HCT116 (cell line): ENCODE measurements at regions not wholly inside any gene's neighbourhood (a gene's known extent, or its start where the extent isn't known, plus 50 kb on each side); places are given as distances from the start of the nearest gene placed in this dataset.

Experiments
- CBX3 ChIP-seq: IDR thresholded peaks from 2 replicates; pipeline ENCODE4 v1.6.1; 2012; ENCODE audit warnings: low read depth
- EGR1 ChIP-seq: IDR thresholded peaks from 2 replicates; pipeline ENCODE4 v1.6.1; 2012; ENCODE audit warnings: low read depth
- EZH2 ChIP-seq: fragments of 200-600 bp; sonication (generic); IDR thresholded peaks from 2 replicates; pipeline ENCODE4 v1.6.1; 2017; ENCODE audit warnings: antibody characterized with exemption, mixed run types
- EZH2phosphoT487 ChIP-seq: fragments of 200-600 bp; IDR thresholded peaks from 2 replicates; pipeline ENCODE4 v1.6.1; 2018; ENCODE audit warnings: antibody characterized with exemption, borderline replicate concordance
- POLR2A ChIP-seq: IDR thresholded peaks from 2 replicates; pipeline ENCODE4 v1.7.0; 2011; ENCODE audit warnings: borderline replicate concordance; ENCODE audit not compliant: insufficient read depth, insufficient read length; ENCODE audit errors: extremely low read depth
- POLR2AphosphoS5 ChIP-seq: IDR thresholded peaks from 2 replicates; pipeline ENCODE4 v1.6.1; 2011; ENCODE audit warnings: mild to moderate bottlenecking, low read depth, low read length, moderate library complexity
- SIN3A ChIP-seq: IDR thresholded peaks from 2 replicates; pipeline ENCODE4 v1.6.1; 2012; ENCODE audit warnings: low read depth
- SP1 ChIP-seq: IDR thresholded peaks from 2 replicates; pipeline ENCODE4 v1.6.1; 2012; ENCODE audit warnings: low read depth
- SRF ChIP-seq: IDR thresholded peaks from 2 replicates; pipeline ENCODE4 v1.6.1; 2012; ENCODE audit warnings: low read depth
- TCF7L2 ChIP-seq: IDR thresholded peaks from 2 replicates; pipeline ENCODE4 v1.7.0; 2011; ENCODE audit warnings: borderline replicate concordance, inconsistent platforms; ENCODE audit not compliant: insufficient read depth, insufficient read length; ENCODE audit errors: extremely low read depth
- TF ChIP-seq, protein P1 (sequence below), 3 experiments: fragments of 200-600 bp in 1 of 3; sonication (generic) in 1 of 3; IDR thresholded peaks in 2 of 3; conservative IDR thresholded peaks in 1 of 3; 2 replicates each; pipeline ENCODE4 v1.5.1; 2012 to 2017; ENCODE audit warnings: low read depth in 2 of 3, low read length in 2 of 3, antibody characterized with exemption in 1 of 3, borderline replicate concordance in 1 of 3, control low read depth in 1 of 3, mild to moderate bottlenecking in 1 of 3, mixed read lengths in 1 of 3, mixed run types in 1 of 3, moderate library complexity in 1 of 3; ENCODE audit not compliant: insufficient read depth in 1 of 3
- TF ChIP-seq, protein P2 (sequence below): IDR thresholded peaks from 2 replicates; pipeline ENCODE4 v1.6.1; 2012

DNA sequence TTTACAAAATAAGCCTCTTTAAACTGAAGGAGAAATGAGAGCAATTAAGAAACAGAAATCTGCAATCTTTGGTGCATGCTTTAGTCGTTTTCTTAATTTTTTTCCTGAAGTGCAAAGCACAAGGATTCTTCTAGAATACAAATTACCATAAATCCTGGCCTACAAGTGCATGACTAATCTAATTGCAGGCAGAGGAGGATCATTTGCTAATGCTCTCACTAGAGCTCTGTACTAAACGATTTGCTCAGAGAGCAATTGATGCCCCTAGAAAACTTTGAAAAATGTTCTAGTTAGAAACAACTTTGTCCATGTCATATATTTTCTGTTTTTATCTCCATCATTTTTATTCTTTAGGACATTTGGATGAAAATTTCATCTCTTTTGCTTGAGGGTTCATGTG, 193.2 kb downstream of the POU4F1 start:
- TF ChIP-seq TCF7L2 = no peak
- TF ChIP-seq CBX3 = no peak
- TF ChIP-seq, protein P1, sequence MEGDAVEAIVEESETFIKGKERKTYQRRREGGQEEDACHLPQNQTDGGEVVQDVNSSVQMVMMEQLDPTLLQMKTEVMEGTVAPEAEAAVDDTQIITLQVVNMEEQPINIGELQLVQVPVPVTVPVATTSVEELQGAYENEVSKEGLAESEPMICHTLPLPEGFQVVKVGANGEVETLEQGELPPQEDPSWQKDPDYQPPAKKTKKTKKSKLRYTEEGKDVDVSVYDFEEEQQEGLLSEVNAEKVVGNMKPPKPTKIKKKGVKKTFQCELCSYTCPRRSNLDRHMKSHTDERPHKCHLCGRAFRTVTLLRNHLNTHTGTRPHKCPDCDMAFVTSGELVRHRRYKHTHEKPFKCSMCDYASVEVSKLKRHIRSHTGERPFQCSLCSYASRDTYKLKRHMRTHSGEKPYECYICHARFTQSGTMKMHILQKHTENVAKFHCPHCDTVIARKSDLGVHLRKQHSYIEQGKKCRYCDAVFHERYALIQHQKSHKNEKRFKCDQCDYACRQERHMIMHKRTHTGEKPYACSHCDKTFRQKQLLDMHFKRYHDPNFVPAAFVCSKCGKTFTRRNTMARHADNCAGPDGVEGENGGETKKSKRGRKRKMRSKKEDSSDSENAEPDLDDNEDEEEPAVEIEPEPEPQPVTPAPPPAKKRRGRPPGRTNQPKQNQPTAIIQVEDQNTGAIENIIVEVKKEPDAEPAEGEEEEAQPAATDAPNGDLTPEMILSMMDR (IDR thresholded peaks at IDR 0.05 in 2 of 3, conservative IDR thresholded peaks at IDR 0.05 in 1 of 3; ENCODE audit: borderline replicate concordance in 1 of 3, insufficient read depth in 1 of 3, low read depth in 2 of 3, low read length in 2 of 3) = no peak
- no peak for TF ChIP-seq SIN3A
- no peak for TF ChIP-seq POLR2A
- no peak for TF ChIP-seq SP1
- TF ChIP-seq EZH2 = no peak
- TF ChIP-seq POLR2AphosphoS5 = no peak
- TF ChIP-seq EGR1 = no peak
- TF ChIP-seq, protein P2, sequence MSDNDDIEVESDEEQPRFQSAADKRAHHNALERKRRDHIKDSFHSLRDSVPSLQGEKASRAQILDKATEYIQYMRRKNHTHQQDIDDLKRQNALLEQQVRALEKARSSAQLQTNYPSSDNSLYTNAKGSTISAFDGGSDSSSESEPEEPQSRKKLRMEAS = no peak
- no peak for TF ChIP-seq SRF
- TF ChIP-seq EZH2phosphoT487 = no peak
